ENCODE measurements at regions not wholly inside any gene's neighbourhood (a gene's known extent, or its start where the extent isn't known, plus 50 kb on each side); places are given as distances from the start of the nearest gene placed in this dataset.

GRCh38 chr4:128475597-128475996 is 188.0 kb upstream of the PGRMC2 start:
- DNase-seq (ENCODE audit: low spot score) = no peak
- in situ Hi-C loops (cut with HindIII; ENCODE audit: low sequenced_read_pairs) = no loop called here

- DNase-seq (ENCODE audit: low spot score) = no peak
- in situ Hi-C loops (cut with HindIII; ENCODE audit: low sequenced_read_pairs) = no loop called here
These were observed 184.0 kb upstream of the PGRMC2 start for GRCh38 chr4:128471576-128471975.

GRCh38 chr4:128470492-128471053 is 183.0 kb upstream of the PGRMC2 start:
- in situ Hi-C loops (cut with HindIII; ENCODE audit: low sequenced_read_pairs) = no loop called here
- DNase-seq (ENCODE audit: low spot score) = no peak

DNA sequence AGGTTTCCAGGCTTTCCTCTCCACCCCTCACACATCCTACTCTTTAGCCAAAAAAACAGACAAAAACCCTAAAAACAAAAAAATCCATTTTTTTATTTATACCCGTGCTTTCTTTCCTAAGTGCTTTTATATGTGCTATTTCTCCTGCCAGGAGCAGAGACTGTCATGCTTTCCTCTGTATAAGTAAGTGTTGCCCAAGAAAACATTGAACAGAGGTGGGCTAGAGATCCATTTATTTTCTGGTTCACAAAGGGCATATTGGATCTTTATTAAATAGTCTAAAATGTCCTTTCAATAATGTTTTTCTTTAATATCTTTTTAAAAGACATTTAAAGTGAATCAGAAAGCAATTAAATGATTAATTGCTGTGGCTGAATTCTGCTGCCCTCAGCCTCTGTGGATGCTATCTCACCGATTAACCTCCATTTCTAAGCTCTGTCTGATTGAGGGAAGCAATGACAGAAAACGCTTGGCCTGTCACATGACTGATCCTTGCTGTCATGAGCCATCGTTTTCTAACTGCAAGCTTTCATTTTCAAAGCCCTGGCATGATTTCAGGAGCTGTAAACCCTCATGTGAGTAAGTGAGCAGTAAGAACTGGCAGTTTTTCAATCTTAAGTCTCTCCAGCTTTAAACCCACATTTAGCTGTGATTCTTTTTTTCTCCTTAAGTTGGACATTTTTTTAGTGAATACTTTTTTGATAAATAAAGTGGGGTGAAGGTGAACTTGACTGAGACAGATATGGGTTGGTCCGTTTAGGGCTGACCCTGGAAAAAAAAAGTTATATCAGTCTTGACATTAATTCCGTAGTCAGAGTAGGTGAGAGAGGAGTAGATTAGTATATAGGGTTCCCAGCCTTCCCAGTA is 180.7 kb upstream of the PGRMC2 start:
- in situ Hi-C loops (cut with HindIII; ENCODE audit: low sequenced_read_pairs) = no loop called here

GRCh38 chr4:128465523-128465922 is 177.9 kb upstream of the PGRMC2 start:
- in situ Hi-C loops (cut with HindIII; ENCODE audit: low sequenced_read_pairs) = no loop called here
- DNase-seq (ENCODE audit: low spot score) = no peak

More for the DNA sequence above, 180.7 kb upstream of the PGRMC2 start:
- DNase-seq (ENCODE audit: low spot score) = peak; percentile 4

- DNase-seq (ENCODE audit: low spot score) = no peak
These were observed 175.4 kb upstream of the PGRMC2 start for GRCh38 chr4:128463006-128463405.

GRCh38 chr4:128462103-128462783 is 174.6 kb upstream of the PGRMC2 start:
- DNase-seq (ENCODE audit: low spot score) = no peak
- in situ Hi-C loops (cut with HindIII; ENCODE audit: low sequenced_read_pairs) = no loop called here

More at GRCh38 chr4:128463006-128463405, 175.4 kb upstream of the PGRMC2 start:
- in situ Hi-C loops (cut with HindIII; ENCODE audit: low sequenced_read_pairs) = no loop called here

GRCh38 chr4:128461291-128462102 is 173.9 kb upstream of the PGRMC2 start:
- DNase-seq (ENCODE audit: low spot score) = no peak
- in situ Hi-C loops (cut with HindIII; ENCODE audit: low sequenced_read_pairs) = no loop called here

GRCh38 chr4:128459547-128459946 is 171.9 kb upstream of the PGRMC2 start:
- no peak for DNase-seq (ENCODE audit: low spot score)
- in situ Hi-C loops (cut with HindIII; ENCODE audit: low sequenced_read_pairs) = no loop called here

DNA sequence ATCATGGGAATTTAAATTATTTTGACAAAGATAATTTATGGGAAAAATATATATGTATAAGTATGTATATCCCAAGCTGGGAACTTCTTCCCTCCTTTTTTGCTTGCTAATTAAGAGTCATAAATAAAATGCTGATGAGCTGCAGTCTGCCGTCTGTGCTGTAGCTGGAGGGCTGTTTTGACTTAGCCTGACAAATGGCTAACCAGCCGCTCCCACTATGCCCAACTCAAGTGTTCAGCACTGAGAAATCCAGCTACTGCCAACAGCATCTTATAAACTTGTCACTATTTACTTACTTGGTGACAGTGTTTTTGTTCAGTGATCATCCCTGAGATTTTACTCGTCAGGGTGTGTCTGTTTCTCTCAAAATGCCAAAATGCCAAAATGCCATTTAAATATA is 171.2 kb upstream of the PGRMC2 start:
- in situ Hi-C loops (cut with HindIII; ENCODE audit: low sequenced_read_pairs) = no loop called here

DNA sequence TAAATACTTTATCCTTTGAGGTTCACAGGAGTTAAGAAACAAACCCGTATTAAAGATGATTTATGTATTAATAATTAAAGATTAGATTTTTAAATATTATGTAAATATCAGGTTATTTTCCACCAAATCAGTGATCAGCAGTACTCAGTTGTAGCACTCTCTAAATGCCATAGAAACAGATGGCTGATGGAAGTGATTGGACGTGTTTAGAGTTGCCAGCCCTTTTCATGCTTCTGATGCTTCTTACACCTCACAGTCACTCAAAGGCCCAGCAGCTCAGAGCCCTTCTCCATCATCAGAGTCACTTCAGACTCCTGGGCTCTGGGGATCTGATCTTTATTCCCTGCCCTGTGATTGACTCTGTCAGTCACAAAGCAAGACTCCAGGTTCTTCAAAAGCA is 170.1 kb upstream of the PGRMC2 start:
- in situ Hi-C loops (cut with HindIII; ENCODE audit: low sequenced_read_pairs) = no loop called here
- DNase-seq (ENCODE audit: low spot score) = no peak

More for the DNA sequence above, 171.2 kb upstream of the PGRMC2 start:
- DNase-seq (ENCODE audit: low spot score) = no peak

- in situ Hi-C loops (cut with HindIII; ENCODE audit: low sequenced_read_pairs) = no loop called here
These were observed 168.6 kb upstream of the PGRMC2 start for GRCh38 chr4:128456171-128456570.

GRCh38 chr4:128455480-128455879 is 167.9 kb upstream of the PGRMC2 start:
- DNase-seq (ENCODE audit: low spot score) = no peak
- in situ Hi-C loops (cut with HindIII; ENCODE audit: low sequenced_read_pairs) = no loop called here

More at GRCh38 chr4:128456171-128456570, 168.6 kb upstream of the PGRMC2 start:
- DNase-seq (ENCODE audit: low spot score) = peak; percentile 27

- DNase-seq (ENCODE audit: low spot score) = no peak
- in situ Hi-C loops (cut with HindIII; ENCODE audit: low sequenced_read_pairs) = no loop called here
These were observed 167.3 kb upstream of the PGRMC2 start for GRCh38 chr4:128454881-128455280.

DNA sequence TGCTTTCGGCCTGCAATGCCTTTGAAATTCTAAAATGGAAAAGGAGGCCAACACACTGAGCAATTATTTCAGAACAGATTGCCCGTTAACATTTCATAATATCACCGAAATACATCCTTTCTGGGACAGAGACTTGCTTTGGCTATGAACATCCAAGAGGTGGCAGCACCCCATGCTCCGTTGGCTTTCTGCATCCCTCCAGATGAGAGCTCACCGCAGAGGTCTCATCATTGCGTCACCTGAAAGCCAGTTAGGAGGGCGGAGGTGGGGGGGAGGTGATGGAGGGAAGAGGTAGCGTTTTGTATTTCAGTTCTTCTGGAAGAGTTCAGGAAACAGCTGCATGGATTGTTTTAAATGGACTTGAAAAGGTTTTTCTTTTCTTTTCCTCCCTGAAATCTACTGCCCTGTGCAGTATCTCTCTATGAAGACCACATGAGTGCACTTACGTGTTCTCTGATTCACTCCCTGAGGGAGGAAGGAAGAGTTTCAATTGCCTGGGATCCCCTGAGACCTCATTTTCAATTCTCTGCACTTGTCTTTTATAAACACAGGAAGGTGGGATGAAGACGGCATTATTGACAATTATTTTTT is 166.8 kb upstream of the PGRMC2 start:
- in situ Hi-C loops (cut with HindIII; ENCODE audit: low sequenced_read_pairs) = no loop called here
- DNase-seq (ENCODE audit: low spot score) = peak; percentile 94

GRCh38 chr4:128452415-128452814 is 164.8 kb upstream of the PGRMC2 start:
- in situ Hi-C loops (cut with HindIII; ENCODE audit: low sequenced_read_pairs) = no loop called here
- DNase-seq (ENCODE audit: low spot score) = no peak

DNA sequence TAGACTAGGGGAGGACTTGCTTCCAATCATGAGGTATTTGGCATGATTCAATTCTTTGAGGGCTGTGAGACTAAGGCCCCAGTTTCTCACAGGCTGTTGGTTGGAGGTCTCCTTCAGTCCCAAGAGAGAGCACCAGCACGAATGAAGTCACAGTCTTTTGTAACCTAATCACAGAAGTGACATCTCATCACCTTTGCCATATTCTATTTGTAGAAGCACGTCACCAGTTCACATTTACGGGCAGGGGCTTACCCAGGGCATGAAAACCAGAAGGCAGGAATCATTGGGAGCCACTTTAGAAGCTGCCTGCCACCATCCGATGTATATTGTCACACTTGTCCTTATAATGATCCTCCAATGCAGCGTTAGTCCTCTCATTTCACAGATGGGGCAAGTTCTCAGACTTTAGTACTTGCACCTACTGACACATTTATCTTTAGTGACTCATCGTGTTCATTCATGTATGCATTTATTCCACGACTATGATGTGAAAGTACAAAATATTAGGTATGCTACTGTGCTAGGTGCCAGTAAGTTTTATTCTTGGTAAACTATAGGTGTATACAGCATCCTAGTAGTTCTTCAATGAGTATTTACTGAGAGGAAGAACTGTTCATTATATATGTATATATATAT is 163.8 kb upstream of the PGRMC2 start:
- no peak for DNase-seq (ENCODE audit: low spot score)
- in situ Hi-C loops (cut with HindIII; ENCODE audit: low sequenced_read_pairs) = no loop called here

DNA sequence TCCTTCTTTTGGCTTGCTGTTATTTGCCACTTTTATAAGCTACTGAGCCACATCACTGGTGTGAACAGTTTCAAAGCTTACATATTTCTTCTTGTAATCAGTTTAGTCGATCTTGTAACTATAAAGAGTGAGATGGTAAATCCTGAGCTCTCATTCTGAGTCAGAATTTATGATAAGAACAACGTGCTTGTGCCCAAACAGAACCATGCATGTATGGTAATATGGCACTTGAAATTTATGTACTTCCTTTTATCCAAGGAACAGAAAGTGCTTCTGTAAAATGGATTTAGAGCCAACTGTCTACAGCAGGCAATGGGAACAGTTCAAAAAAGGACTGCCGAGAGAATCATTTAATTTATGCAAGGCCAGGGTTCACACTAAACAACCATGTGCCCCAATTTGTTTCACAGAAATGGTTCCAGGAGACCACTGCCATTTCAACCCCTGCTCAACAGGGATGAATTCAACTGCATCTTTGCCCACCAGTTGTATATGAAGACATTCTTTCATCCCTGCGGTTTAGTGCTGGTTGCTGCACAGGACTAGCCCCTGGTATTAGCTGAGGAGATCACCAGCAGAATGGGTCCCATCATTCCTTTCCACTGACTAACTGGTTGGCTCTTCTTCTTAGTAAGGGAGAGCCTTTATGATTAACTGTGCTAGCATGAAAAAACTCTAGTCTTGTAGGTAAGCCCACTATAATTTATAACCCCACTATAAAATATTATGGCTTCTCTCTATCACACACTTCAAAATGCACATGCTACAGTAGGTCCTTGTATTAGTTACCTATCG is 162.9 kb upstream of the PGRMC2 start:
- no peak for DNase-seq (ENCODE audit: low spot score)
- in situ Hi-C loops (cut with HindIII; ENCODE audit: low sequenced_read_pairs) = no loop called here
